Erythroblast (primary cell): ENCODE measurements at regions not wholly inside any gene's neighbourhood (a gene's known extent, or its start where the extent isn't known, plus 50 kb on each side); places are given as distances from the start of the nearest gene placed in this dataset.

Experiments
- GATA1 ChIP-seq: IDR thresholded peaks from 2 replicates; pipeline ENCODE4 v1.6.1; 2011; ENCODE audit warnings: low read depth, mild to moderate bottlenecking, control low read depth, low read length, moderate library complexity
- POLR2A ChIP-seq: IDR thresholded peaks from 2 replicates; pipeline ENCODE4 v1.6.1; 2011; ENCODE audit warnings: mild to moderate bottlenecking, low read length

DNA sequence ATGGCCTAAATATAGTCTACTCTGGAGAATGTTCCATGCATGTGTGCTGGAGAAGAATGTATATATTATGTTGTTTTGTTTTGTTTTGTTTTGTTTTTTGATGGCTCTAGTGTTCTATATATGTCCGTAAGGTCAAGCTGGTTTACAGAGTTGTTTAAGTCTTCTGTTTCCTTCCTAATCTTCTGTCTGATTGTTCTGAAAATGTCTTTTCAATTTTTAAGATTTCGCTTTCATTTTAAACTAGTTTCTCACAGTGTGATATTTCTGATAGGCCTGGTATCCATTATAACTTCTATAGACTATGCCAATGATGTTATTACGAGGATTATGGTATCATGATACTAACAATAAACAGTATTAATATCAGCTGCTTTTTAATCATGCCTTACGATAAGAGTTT lies 1126.3 kb upstream of the SORCS1 start:
- no peak for TF ChIP-seq POLR2A
- no peak for TF ChIP-seq GATA1
